ENCODE measurements at regions not wholly inside any gene's neighbourhood (a gene's known extent, or its start where the extent isn't known, plus 50 kb on each side); places are given as distances from the start of the nearest gene placed in this dataset.

- no peak overlapping the region for H3K4me3 ChIP-seq (ENCODE audit: low read length, poor library complexity, severe bottlenecking)
- no peaks in the 10 kb centered on the region for H3K27me3 ChIP-seq (ENCODE audit: insufficient read depth, low read length, poor library complexity, severe bottlenecking)
- no peaks in the 10 kb centered on the region for H3K9me3 ChIP-seq (ENCODE audit: insufficient read depth, low read depth, low read length)
- no peaks in the 10 kb centered on the region for H3K9me2 ChIP-seq (replicated peaks; ENCODE audit: low read depth, low read length)
- H3K4me1 ChIP-seq (ENCODE audit: insufficient read depth, low read length, poor library complexity, severe bottlenecking) = no peaks in the 10 kb centered on the region
- H3K9ac ChIP-seq (ENCODE audit: low read depth, low read length, poor library complexity, severe bottlenecking) = no peak overlapping the region
- H4K20me1 ChIP-seq (ENCODE audit: insufficient read depth, low read length, poor library complexity, severe bottlenecking) = no peaks in the 10 kb centered on the region
- H3K4me2 ChIP-seq (ENCODE audit: low read depth, low read length, poor library complexity, severe bottlenecking) = no peak overlapping the region
- no peaks in the 10 kb centered on the region for H3K79me2 ChIP-seq (ENCODE audit: insufficient read depth, low read length)
- no peaks in the 10 kb centered on the region for H3F3A ChIP-seq (ENCODE audit: low read depth)
- no peak overlapping the region for H2AFZ ChIP-seq (ENCODE audit: low read length)
- TF ChIP-seq EZH2phosphoT487 (IDR thresholded peaks at IDR 0.05; ENCODE audit: borderline replicate concordance) = no peak
- TF ChIP-seq, protein P1, sequence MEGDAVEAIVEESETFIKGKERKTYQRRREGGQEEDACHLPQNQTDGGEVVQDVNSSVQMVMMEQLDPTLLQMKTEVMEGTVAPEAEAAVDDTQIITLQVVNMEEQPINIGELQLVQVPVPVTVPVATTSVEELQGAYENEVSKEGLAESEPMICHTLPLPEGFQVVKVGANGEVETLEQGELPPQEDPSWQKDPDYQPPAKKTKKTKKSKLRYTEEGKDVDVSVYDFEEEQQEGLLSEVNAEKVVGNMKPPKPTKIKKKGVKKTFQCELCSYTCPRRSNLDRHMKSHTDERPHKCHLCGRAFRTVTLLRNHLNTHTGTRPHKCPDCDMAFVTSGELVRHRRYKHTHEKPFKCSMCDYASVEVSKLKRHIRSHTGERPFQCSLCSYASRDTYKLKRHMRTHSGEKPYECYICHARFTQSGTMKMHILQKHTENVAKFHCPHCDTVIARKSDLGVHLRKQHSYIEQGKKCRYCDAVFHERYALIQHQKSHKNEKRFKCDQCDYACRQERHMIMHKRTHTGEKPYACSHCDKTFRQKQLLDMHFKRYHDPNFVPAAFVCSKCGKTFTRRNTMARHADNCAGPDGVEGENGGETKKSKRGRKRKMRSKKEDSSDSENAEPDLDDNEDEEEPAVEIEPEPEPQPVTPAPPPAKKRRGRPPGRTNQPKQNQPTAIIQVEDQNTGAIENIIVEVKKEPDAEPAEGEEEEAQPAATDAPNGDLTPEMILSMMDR (conservative IDR thresholded peaks at IDR 0.05; ENCODE audit: low read length) = no peak
- H3K36me3 ChIP-seq (ENCODE audit: insufficient read depth, low read length) = no peaks in the 10 kb centered on the region
These were observed 2275.1 kb downstream of the PCDH7 start for GRCh38 chr4:32994981-32995881.

DNA sequence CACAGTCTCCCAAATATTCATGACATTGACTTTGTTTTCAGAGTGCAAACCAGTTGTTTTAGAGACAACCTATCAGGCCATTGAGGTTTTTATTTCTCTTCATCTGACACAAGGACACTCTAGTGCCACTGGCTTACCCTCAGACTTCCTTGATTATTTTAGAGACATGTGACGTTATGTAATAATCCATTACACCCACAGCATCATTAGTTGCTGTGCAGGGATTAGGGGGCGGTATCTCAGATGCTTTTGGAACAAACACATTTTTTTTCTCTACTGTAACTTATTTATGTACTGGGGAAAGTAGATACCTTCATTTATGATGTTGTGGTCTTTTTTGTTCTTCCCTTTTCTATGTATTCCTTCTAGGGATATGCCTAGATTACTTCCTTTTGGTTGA lies 2293.1 kb downstream of the PCDH7 start:
- no peaks in the 10 kb centered on the region for H3K27me3 ChIP-seq (ENCODE audit: insufficient read depth, low read length, poor library complexity, severe bottlenecking)
- H3K9ac ChIP-seq (ENCODE audit: low read depth, low read length, poor library complexity, severe bottlenecking) = no peak overlapping the region
- no peaks in the 10 kb centered on the region for H3K9me3 ChIP-seq (ENCODE audit: insufficient read depth, low read depth, low read length)
- no peaks in the 10 kb centered on the region for H4K20me1 ChIP-seq (ENCODE audit: insufficient read depth, low read length, poor library complexity, severe bottlenecking)
- no peak overlapping the region for H3K4me2 ChIP-seq (ENCODE audit: low read depth, low read length, poor library complexity, severe bottlenecking)
- no peaks in the 10 kb centered on the region for H3K9me2 ChIP-seq (replicated peaks; ENCODE audit: low read depth, low read length)
- no peak overlapping the region for H3K4me3 ChIP-seq (ENCODE audit: low read length, poor library complexity, severe bottlenecking)
- no peak overlapping the region for H2AFZ ChIP-seq (ENCODE audit: low read length)
- H3K79me2 ChIP-seq (ENCODE audit: insufficient read depth, low read length) = no peaks in the 10 kb centered on the region
- TF ChIP-seq, protein P1 (conservative IDR thresholded peaks at IDR 0.05; ENCODE audit: low read length) = no peak
- no peak for TF ChIP-seq EZH2phosphoT487 (IDR thresholded peaks at IDR 0.05; ENCODE audit: borderline replicate concordance)
- H3F3A ChIP-seq (ENCODE audit: low read depth) = no peaks in the 10 kb centered on the region
- H3K36me3 ChIP-seq (ENCODE audit: insufficient read depth, low read length) = no peaks in the 10 kb centered on the region
- H3K4me1 ChIP-seq (ENCODE audit: insufficient read depth, low read length, poor library complexity, severe bottlenecking) = no peaks in the 10 kb centered on the region

GRCh38 chr4:33025236-33025635 lies 2305.1 kb downstream of the PCDH7 start:
- Histone ChIP-seq H3K9me2 (replicated peaks; ENCODE audit: low read depth, low read length) (no peaks in the 10 kb centered on the region), H2AFZ (ENCODE audit: low read length) (no peak overlapping the region), H3K9me3 (ENCODE audit: insufficient read depth, low read depth, low read length) (no peaks in the 10 kb centered on the region), H3K4me3 (ENCODE audit: low read length, poor library complexity, severe bottlenecking) (no peak overlapping the region), H3K79me2 (ENCODE audit: insufficient read depth, low read length) (no peaks in the 10 kb centered on the region), H3F3A (ENCODE audit: low read depth) (no peaks in the 10 kb centered on the region), H3K27me3 (ENCODE audit: insufficient read depth, low read length, poor library complexity, severe bottlenecking) (no peaks in the 10 kb centered on the region), H3K36me3 (ENCODE audit: insufficient read depth, low read length) (no peaks in the 10 kb centered on the region), H4K20me1 (ENCODE audit: insufficient read depth, low read length, poor library complexity, severe bottlenecking) (no peaks in the 10 kb centered on the region), H3K4me2 (ENCODE audit: low read depth, low read length, poor library complexity, severe bottlenecking) (no peak overlapping the region), H3K4me1 (ENCODE audit: insufficient read depth, low read length, poor library complexity, severe bottlenecking) (no peaks in the 10 kb centered on the region), H3K9ac (ENCODE audit: low read depth, low read length, poor library complexity, severe bottlenecking) (no peak overlapping the region)
- TF ChIP-seq EZH2phosphoT487 (IDR thresholded peaks at IDR 0.05; ENCODE audit: borderline replicate concordance) = no peak
- TF ChIP-seq, protein P1 (conservative IDR thresholded peaks at IDR 0.05; ENCODE audit: low read length) = no peak

All from Loucy (cell line).